Endothelial cell of umbilical vein (primary cell): ENCODE measurements at regions not wholly inside any gene's neighbourhood (a gene's known extent, or its start where the extent isn't known, plus 50 kb on each side); places are given as distances from the start of the nearest gene placed in this dataset.
"Not testable (repeated sequence)": the region's sequence is repeated elsewhere in the genome, so short reads cannot be mapped to it uniquely, and the experiment has no call there.

Source experiments
- BruUV-seq: library from RNA; stranded (reverse); fragments of 400-500 nt; replicated peaks from 2 replicates; lab custom pipeline; 2021; lab: Mats Ljungman, UMichigan
- CTCF ChIA-PET: fragments of 300-600, 350-600 bp; sonication (Branson Sonifier 250); formaldehyde crosslinking; loops from one replicate; lab custom pipeline; 2021; ENCODE audit warnings: antibody characterized with exemption, inconsistent platforms; lab: Charles Lee
- POLR2A ChIA-PET: fragments of 300-600, 350-600 bp; sonication (Branson Sonifier 250); formaldehyde crosslinking; loops from one replicate; lab custom pipeline; 2021; ENCODE audit warnings: antibody characterized with exemption, inconsistent platforms; lab: Charles Lee
- DNase-seq: peaks from one replicate; pipeline ENCODE4 v3.0.0-alpha.2; 2011; ENCODE audit warnings: low read depth, low spot score
- FAIRE-seq: peaks from 2 replicates; lab custom pipeline; 2011; peaks lifted over from hg19 to GRCh38; lab: Jason Lieb, UNC
- H2AFZ ChIP-seq: 2 replicates; pipeline ENCODE4 v1.6.0; 2012; ENCODE audit warnings: low read depth, low read length, control low read depth, inconsistent platforms
- H3K27ac ChIP-seq: 2 replicates; pipeline ENCODE4 v1.5.1; 2011; ENCODE audit warnings: low read depth, mild to moderate bottlenecking, control low read depth, low read length, moderate library complexity; ENCODE audit not compliant: insufficient read depth
- H3K27me3 ChIP-seq, 2 experiments: 2 replicates each; pipeline versions ENCODE4 v1.6.0 to v1.6.1; 2011; ENCODE audit warnings: low read length in 2 of 2, mixed read lengths in 1 of 2; ENCODE audit not compliant: control insufficient read depth in 2 of 2, insufficient read depth in 2 of 2
- H3K36me3 ChIP-seq, 2 experiments: 2 replicates in 1 of 2; 3 replicates in 1 of 2; pipeline ENCODE4 v1.5.1; 2011; ENCODE audit warnings: low read length in 2 of 2, mild to moderate bottlenecking in 1 of 2, moderate library complexity in 1 of 2; ENCODE audit not compliant: control insufficient read depth in 2 of 2, insufficient read depth in 2 of 2; ENCODE audit errors: extremely low read depth in 1 of 2
- H3K4me1 ChIP-seq: 3 replicates; pipeline ENCODE4 v1.5.1; 2011; ENCODE audit warnings: mild to moderate bottlenecking, low read length; ENCODE audit not compliant: control insufficient read depth, insufficient read depth; ENCODE audit errors: extremely low read depth
- H3K4me2 ChIP-seq: 2 replicates; pipeline ENCODE4 v1.6.1; 2011; ENCODE audit warnings: low read length, control low read depth, mixed read lengths; ENCODE audit not compliant: insufficient read depth
- H3K4me3 ChIP-seq, 3 experiments: fragments of 200-600 bp in 1 of 3; sonication (generic), shearing (Covaris generic) in 1 of 3; replicated peaks in 1 of 3; 2 replicates each; pipeline ENCODE4 v1.5.1; 2011 to 2016; ENCODE audit warnings: control low read depth in 3 of 3, low read length in 3 of 3, mild to moderate bottlenecking in 2 of 3, inconsistent platforms in 1 of 3, low read depth in 1 of 3, moderate library complexity in 1 of 3; ENCODE audit not compliant: insufficient read depth in 1 of 3
- H3K79me2 ChIP-seq: 2 replicates; pipeline ENCODE4 v1.6.0; 2012; ENCODE audit warnings: low read length, inconsistent platforms; ENCODE audit not compliant: control insufficient read depth, insufficient read depth
- H3K9ac ChIP-seq: replicated peaks from 2 replicates; pipeline ENCODE3; 2011; ENCODE audit warnings: low read length, control low read depth; ENCODE audit not compliant: insufficient read depth; ENCODE audit errors: extremely low read depth
- H3K9me1 ChIP-seq: replicated peaks from 3 replicates; pipeline ENCODE4 v1.6.0; 2011; ENCODE audit warnings: mild to moderate bottlenecking, low read length; ENCODE audit not compliant: control insufficient read depth, insufficient read depth; ENCODE audit errors: extremely low read depth
- H3K9me3 ChIP-seq: replicated peaks from 2 replicates; pipeline ENCODE4 v1.5.1; 2012; ENCODE audit warnings: low read length, inconsistent platforms; ENCODE audit not compliant: control insufficient read depth, insufficient read depth
- H4K20me1 ChIP-seq: replicated peaks from 2 replicates; pipeline ENCODE3; 2011; ENCODE audit warnings: mild to moderate bottlenecking, low read length; ENCODE audit not compliant: control insufficient read depth, insufficient read depth; ENCODE audit errors: extremely low read depth
- EZH2 ChIP-seq: IDR thresholded peaks from 2 replicates; pipeline ENCODE4 v1.6.1; 2012; ENCODE audit warnings: borderline replicate concordance, low read depth, mild to moderate bottlenecking, moderate library complexity, low read length, inconsistent platforms; ENCODE audit not compliant: severe bottlenecking
- GATA2 ChIP-seq: IDR thresholded peaks from 2 replicates; pipeline ENCODE4 v1.7.0; 2011; ENCODE audit warnings: low read depth, mild to moderate bottlenecking, moderate library complexity, mixed read lengths, low read length; ENCODE audit not compliant: insufficient read length, insufficient read depth
- JUN ChIP-seq: IDR thresholded peaks from 2 replicates; pipeline ENCODE4 v1.6.1; 2011; ENCODE audit warnings: borderline replicate concordance, low read depth; ENCODE audit not compliant: insufficient read length, insufficient read depth
- POLR2A ChIP-seq: IDR thresholded peaks from 2 replicates; pipeline ENCODE4 v1.6.1; 2012; ENCODE audit warnings: low read depth, mild to moderate bottlenecking, control low read depth, low read length
- POLR2AphosphoS5 ChIP-seq: IDR thresholded peaks from 2 replicates; pipeline ENCODE4 v1.6.1; 2012; ENCODE audit warnings: low read depth, mild to moderate bottlenecking, control low read depth, low read length, moderate library complexity; ENCODE audit not compliant: insufficient read depth
- dilution Hi-C: fragments of 300-500 bp; cut with MboI; formaldehyde crosslinking; loops from one replicate; pipeline ENCODE4 v1.15.0; 2019; ENCODE audit warnings: low sequenced_read_pairs; ENCODE audit not compliant: extremely low pct_ligation_motif_present
- intact Hi-C: fragments of 100-400 bp; cut with micrococcal nuclease; formaldehyde crosslinking; loops from one replicate; pipeline ENCODE4 v1.10.0; 2022
- TF ChIP-seq, protein P1 (sequence below): IDR thresholded peaks from 2 replicates; pipeline ENCODE4 v1.6.1; 2011; ENCODE audit not compliant: insufficient read depth, insufficient read length
- TF ChIP-seq, protein P2 (sequence below), 2 donors: IDR thresholded peaks; 1 replicate in 1 of 2; 2 replicates in 1 of 2; pipeline ENCODE4 v1.5.1; 2011; ENCODE audit warnings: low read length in 2 of 2, mild to moderate bottlenecking in 2 of 2, moderate library complexity in 2 of 2, control low read depth in 1 of 2, inconsistent platforms in 1 of 2, low read depth in 1 of 2; ENCODE audit not compliant: insufficient read depth in 1 of 2; ENCODE audit errors: extremely low read depth in 1 of 2

DNA sequence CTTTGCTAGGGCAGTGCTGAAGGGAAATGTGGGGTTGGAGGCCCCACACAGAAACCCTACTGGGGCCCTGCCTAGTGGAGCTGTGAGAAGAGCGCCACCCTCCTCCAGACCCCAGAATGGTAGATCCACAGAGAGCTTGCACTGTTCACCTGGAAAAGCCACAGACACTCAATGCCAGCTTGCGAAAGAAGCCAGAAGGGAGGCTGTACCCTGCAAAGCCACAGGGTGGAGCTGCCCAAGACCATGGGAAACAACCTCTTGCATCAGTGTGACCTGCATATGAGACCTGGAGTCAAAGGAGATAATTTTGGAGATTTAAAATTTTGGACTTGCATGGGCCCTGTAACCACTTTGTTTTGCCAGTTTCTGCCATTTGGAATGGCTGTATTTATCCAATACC lies 615.4 kb upstream of the MIR17HG start:
- Histone ChIP-seq H3K4me1 (no peaks in the 10 kb centered on the region), H3K79me2 (no peaks in the 10 kb centered on the region), H3K27ac (no peak overlapping the region), H2AFZ (no peak overlapping the region), H3K4me3 (no peak overlapping the region), H3K9me3 (no peaks in the 10 kb centered on the region), H4K20me1 (no peaks in the 10 kb centered on the region), H3K36me3 (no peaks in the 10 kb centered on the region), H3K9me1 (no peaks in the 10 kb centered on the region), H3K4me2 (no peak overlapping the region), H3K27me3 (no peaks in the 10 kb centered on the region), H3K9ac (no peak overlapping the region)
- ChIA-PET POLR2A (no interaction called here), CTCF (no interaction called here)
- dilution Hi-C loops (no loop called here), intact Hi-C loops (no loop called here)
- FAIRE-seq (no peak), DNase-seq (no peak)
- BruUV-seq, result no TSS peak
- TF ChIP-seq, protein P1, sequence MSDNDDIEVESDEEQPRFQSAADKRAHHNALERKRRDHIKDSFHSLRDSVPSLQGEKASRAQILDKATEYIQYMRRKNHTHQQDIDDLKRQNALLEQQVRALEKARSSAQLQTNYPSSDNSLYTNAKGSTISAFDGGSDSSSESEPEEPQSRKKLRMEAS, result no peak
- TF ChIP-seq POLR2A (no peak), GATA2 (no peak), JUN (no peak), EZH2 (no peak), POLR2AphosphoS5 (no peak)
- TF ChIP-seq, protein P2, sequence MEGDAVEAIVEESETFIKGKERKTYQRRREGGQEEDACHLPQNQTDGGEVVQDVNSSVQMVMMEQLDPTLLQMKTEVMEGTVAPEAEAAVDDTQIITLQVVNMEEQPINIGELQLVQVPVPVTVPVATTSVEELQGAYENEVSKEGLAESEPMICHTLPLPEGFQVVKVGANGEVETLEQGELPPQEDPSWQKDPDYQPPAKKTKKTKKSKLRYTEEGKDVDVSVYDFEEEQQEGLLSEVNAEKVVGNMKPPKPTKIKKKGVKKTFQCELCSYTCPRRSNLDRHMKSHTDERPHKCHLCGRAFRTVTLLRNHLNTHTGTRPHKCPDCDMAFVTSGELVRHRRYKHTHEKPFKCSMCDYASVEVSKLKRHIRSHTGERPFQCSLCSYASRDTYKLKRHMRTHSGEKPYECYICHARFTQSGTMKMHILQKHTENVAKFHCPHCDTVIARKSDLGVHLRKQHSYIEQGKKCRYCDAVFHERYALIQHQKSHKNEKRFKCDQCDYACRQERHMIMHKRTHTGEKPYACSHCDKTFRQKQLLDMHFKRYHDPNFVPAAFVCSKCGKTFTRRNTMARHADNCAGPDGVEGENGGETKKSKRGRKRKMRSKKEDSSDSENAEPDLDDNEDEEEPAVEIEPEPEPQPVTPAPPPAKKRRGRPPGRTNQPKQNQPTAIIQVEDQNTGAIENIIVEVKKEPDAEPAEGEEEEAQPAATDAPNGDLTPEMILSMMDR (IDR thresholded peaks at IDR 0.05; ENCODE audit: extremely low read depth in 1 of 2, insufficient read depth in 1 of 2, low read depth in 1 of 2, low read length in 2 of 2), result no peak

DNA sequence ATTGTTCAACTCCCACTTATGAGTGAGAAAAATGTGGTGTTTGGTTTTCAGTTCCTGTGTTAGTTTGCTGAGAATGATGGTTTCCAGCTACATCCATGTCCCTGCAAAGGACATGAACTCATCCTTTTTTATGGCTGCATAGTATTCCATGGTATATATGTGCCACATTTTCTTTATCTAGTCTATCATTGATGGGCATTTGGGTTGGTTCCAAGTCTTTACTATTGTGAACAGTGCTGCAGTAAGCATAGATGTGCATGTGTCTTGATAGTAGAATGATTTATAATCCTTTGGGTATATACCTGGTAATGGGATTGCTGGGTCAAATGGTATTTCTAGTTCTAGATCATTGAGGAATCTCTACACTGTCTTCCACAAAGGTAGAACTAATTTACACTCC lies 613.0 kb upstream of the MIR17HG start:
- H3K9me1 ChIP-seq, FAIRE-seq, dilution Hi-C loops, H3K27me3 ChIP-seq, H3K9me3 ChIP-seq, H3K27ac ChIP-seq, H3K9ac ChIP-seq, DNase-seq, H2AFZ ChIP-seq, H3K4me1 ChIP-seq, CTCF ChIA-PET, H3K79me2 ChIP-seq, H3K4me2 ChIP-seq, H3K36me3 ChIP-seq, intact Hi-C loops, H4K20me1 ChIP-seq, H3K4me3 ChIP-seq, BruUV-seq, POLR2A ChIA-PET: not testable (repeated sequence)
